Skin of body (tissue), 1 donor: ENCODE measurements at regions not wholly inside any gene's neighbourhood (a gene's known extent, or its start where the extent isn't known, plus 50 kb on each side); places are given as distances from the start of the nearest gene placed in this dataset.
"Not testable (repeated sequence)": the region's sequence is repeated elsewhere in the genome, so short reads cannot be mapped to it uniquely, and the experiment has no call there.

ENCODE experiments used
- DNase-seq: peaks from one replicate; lab custom pipeline; 2025; lab: John Stamatoyannopoulos, UW

GRCh38 chr19:30944276-30944932, 404.8 kb downstream of the TSHZ3 start:
- DNase-seq: not testable (repeated sequence)

- DNase-seq: no peak
Measured at GRCh38 chr19:30943101-30943843, 406.0 kb downstream of the TSHZ3 start.

- DNase-seq: no peak
Measured at GRCh38 chr19:30942636-30943035, 406.6 kb downstream of the TSHZ3 start.

GRCh38 chr19:30941591-30941990, 407.6 kb downstream of the TSHZ3 start:
- DNase-seq: no peak

- DNase-seq: no peak
Measured at GRCh38 chr19:30936276-30936675, 413.0 kb downstream of the TSHZ3 start.

GRCh38 chr19:30935146-30935545, 414.1 kb downstream of the TSHZ3 start:
- no peak for DNase-seq

- not testable (repeated sequence) for DNase-seq
Measured at GRCh38 chr19:30933454-30933853, 415.8 kb downstream of the TSHZ3 start.

GRCh38 chr19:30932854-30933253, 416.4 kb downstream of the TSHZ3 start:
- DNase-seq: no peak

- DNase-seq: no peak
Measured at GRCh38 chr19:30930941-30931706, 418.1 kb downstream of the TSHZ3 start.

- no peak for DNase-seq
Measured at GRCh38 chr19:30927705-30928104, 421.5 kb downstream of the TSHZ3 start.

GRCh38 chr19:30924670-30925069, 424.6 kb downstream of the TSHZ3 start:
- no peak for DNase-seq

GRCh38 chr19:30924069-30924636, 425.1 kb downstream of the TSHZ3 start:
- no peak for DNase-seq

- DNase-seq: no peak
Measured at GRCh38 chr19:30923621-30924020, 425.6 kb downstream of the TSHZ3 start.

GRCh38 chr19:30923096-30923495, 426.1 kb downstream of the TSHZ3 start:
- DNase-seq: no peak

- no peak for DNase-seq
Measured at GRCh38 chr19:30920222-30920621, 429.0 kb downstream of the TSHZ3 start.

- no peak for DNase-seq
Measured at GRCh38 chr19:30919737-30920136, 429.5 kb downstream of the TSHZ3 start.

- DNase-seq: no peak
Measured at GRCh38 chr19:30916238-30916637, 433.0 kb downstream of the TSHZ3 start.

GRCh38 chr19:30911491-30911890, 437.7 kb downstream of the TSHZ3 start:
- DNase-seq: no peak

- no peak for DNase-seq
Measured at GRCh38 chr19:30910485-30911240, 438.6 kb downstream of the TSHZ3 start.

- no peak for DNase-seq
Measured at GRCh38 chr19:30909216-30909615, 440.0 kb downstream of the TSHZ3 start.

- no peak for DNase-seq
Measured at GRCh38 chr19:30908262-30908771, 440.9 kb downstream of the TSHZ3 start.
